PC-3 (cell line): ENCODE measurements at regions not wholly inside any gene's neighbourhood (a gene's known extent, or its start where the extent isn't known, plus 50 kb on each side); places are given as distances from the start of the nearest gene placed in this dataset.
A peak's percentile ranks its signal among the peaks of the same experiment; 100 is the strongest.

Experiments used
- EZH2 ChIP-seq: fragments of 300-600 bp; sonication (generic); IDR thresholded peaks from one replicate; pipeline ENCODE4 v1.6.1; 2017; ENCODE audit warnings: antibody characterized with exemption, mild to moderate bottlenecking, low read length; ENCODE audit not compliant: unreplicated experiment
- EZH2phosphoT487 ChIP-seq: fragments of 300-600 bp; sonication (generic); IDR thresholded peaks from 2 replicates; pipeline ENCODE4 v1.6.1; 2018; ENCODE audit warnings: mild to moderate bottlenecking, antibody characterized with exemption, low read length, borderline replicate concordance
- TF ChIP-seq, protein P1 (sequence below): fragments of 300-600 bp; sonication (generic); conservative IDR thresholded peaks from 2 replicates; pipeline ENCODE4 v1.5.1; 2017; ENCODE audit warnings: antibody characterized with exemption, low read depth, mild to moderate bottlenecking, low read length

DNA sequence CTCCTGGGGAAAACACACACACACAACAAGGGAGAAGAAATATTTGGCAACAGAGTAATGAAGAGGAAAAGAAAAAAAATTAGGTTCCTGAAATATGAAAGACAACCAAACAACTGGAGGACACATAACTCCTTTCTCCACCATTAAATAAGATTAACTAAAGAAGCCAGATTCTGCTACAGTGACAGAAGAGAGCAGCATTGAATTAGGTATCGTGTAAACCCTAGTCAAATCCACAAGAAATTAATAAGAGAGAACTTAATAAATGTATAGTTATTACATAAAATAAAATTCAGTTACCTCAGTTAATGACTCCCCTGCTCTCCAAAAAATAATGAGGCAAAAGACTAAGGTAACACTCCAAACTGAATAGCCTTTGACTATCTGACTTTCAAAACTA is 306.7 kb downstream of the CRPPA start:
- TF ChIP-seq, protein P1, sequence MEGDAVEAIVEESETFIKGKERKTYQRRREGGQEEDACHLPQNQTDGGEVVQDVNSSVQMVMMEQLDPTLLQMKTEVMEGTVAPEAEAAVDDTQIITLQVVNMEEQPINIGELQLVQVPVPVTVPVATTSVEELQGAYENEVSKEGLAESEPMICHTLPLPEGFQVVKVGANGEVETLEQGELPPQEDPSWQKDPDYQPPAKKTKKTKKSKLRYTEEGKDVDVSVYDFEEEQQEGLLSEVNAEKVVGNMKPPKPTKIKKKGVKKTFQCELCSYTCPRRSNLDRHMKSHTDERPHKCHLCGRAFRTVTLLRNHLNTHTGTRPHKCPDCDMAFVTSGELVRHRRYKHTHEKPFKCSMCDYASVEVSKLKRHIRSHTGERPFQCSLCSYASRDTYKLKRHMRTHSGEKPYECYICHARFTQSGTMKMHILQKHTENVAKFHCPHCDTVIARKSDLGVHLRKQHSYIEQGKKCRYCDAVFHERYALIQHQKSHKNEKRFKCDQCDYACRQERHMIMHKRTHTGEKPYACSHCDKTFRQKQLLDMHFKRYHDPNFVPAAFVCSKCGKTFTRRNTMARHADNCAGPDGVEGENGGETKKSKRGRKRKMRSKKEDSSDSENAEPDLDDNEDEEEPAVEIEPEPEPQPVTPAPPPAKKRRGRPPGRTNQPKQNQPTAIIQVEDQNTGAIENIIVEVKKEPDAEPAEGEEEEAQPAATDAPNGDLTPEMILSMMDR, result peak; percentile 71
- TF ChIP-seq EZH2 (no peak), EZH2phosphoT487 (no peak)
